ENCODE measurements at regions not wholly inside any gene's neighbourhood (a gene's known extent, or its start where the extent isn't known, plus 50 kb on each side); places are given as distances from the start of the nearest gene placed in this dataset.

DNA sequence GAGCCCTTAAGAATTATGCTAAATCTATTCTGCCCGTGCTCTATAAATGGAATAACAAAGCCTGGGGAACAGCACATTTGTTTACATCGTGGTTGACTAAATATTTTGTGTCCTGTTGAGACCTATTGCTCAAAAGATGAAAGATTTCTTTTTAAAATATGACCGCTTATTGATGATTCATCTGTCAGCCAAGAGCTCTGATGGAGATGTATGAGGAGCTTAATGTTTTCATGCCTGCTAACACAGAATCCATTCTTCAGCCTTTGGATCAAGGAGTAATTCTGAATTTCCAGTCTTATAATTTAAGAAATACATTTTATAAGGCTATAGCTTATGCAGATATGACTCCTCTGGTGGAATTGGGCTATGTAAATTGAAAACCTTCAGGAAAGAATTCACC lies 271.3 kb upstream of the FAT4 start:
- TF ChIP-seq CTCF (IDR thresholded peaks at IDR 0.05) (no peak), ZFX (IDR thresholded peaks at IDR 0.05; ENCODE audit: borderline replicate concordance) (no peak)
